Limb (tissue), 2 donors: ENCODE measurements at regions not wholly inside any gene's neighbourhood (a gene's known extent, or its start where the extent isn't known, plus 50 kb on each side); places are given as distances from the start of the nearest gene placed in this dataset.
A peak's percentile ranks its signal among the peaks of the same experiment; 100 is the strongest.

Experiments
- DNase-seq, 2 donors: peaks; one replicate each; pipeline ENCODE4 v3.0.0-alpha.2; 2016; ENCODE audit errors: extremely low spot score in 2 of 2

GRCh38 chr3:44020143-44020542 lies 221.5 kb upstream of the TOPAZ1 start:
- no peak for DNase-seq

- peak in 1 of 2 donors; percentile 56 for DNase-seq
Observed at GRCh38 chr3:44021651-44022594, 219.8 kb upstream of the TOPAZ1 start.

- DNase-seq = no peak
Observed at GRCh38 chr3:44023961-44024593, 217.6 kb upstream of the TOPAZ1 start.

- DNase-seq = no peak
Observed at GRCh38 chr3:44026220-44026865, 215.3 kb upstream of the TOPAZ1 start.

GRCh38 chr3:44029100-44029499 lies 212.6 kb upstream of the TOPAZ1 start:
- no peak for DNase-seq

GRCh38 chr3:44030285-44030684 lies 211.4 kb upstream of the TOPAZ1 start:
- no peak for DNase-seq

GRCh38 chr3:44030687-44031305 lies 210.9 kb upstream of the TOPAZ1 start:
- no peak for DNase-seq

- no peak for DNase-seq
Observed at GRCh38 chr3:44031387-44032380, 210.0 kb upstream of the TOPAZ1 start.

- DNase-seq = no peak
Observed at GRCh38 chr3:44032487-44032886, 209.2 kb upstream of the TOPAZ1 start.

GRCh38 chr3:44033123-44033522 lies 208.6 kb upstream of the TOPAZ1 start:
- DNase-seq = no peak

- no peak for DNase-seq
Observed at GRCh38 chr3:44036850-44037249, 204.8 kb upstream of the TOPAZ1 start.

GRCh38 chr3:44039006-44039405 lies 202.7 kb upstream of the TOPAZ1 start:
- no peak for DNase-seq

GRCh38 chr3:44041726-44042125 lies 200.0 kb upstream of the TOPAZ1 start:
- DNase-seq = no peak

- DNase-seq = no peak
Observed at GRCh38 chr3:44042772-44043171, 198.9 kb upstream of the TOPAZ1 start.

- DNase-seq = no peak
Observed at GRCh38 chr3:44045476-44046275, 196.0 kb upstream of the TOPAZ1 start.

- no peak for DNase-seq
Observed at GRCh38 chr3:44047796-44048195, 193.9 kb upstream of the TOPAZ1 start.

GRCh38 chr3:44048196-44048924 lies 193.3 kb upstream of the TOPAZ1 start:
- DNase-seq = no peak

- DNase-seq = no peak
Observed at GRCh38 chr3:44048949-44049348, 192.7 kb upstream of the TOPAZ1 start.

- no peak for DNase-seq
Observed at GRCh38 chr3:44050101-44050500, 191.6 kb upstream of the TOPAZ1 start.
